ENCODE measurements at regions not wholly inside any gene's neighbourhood (a gene's known extent, or its start where the extent isn't known, plus 50 kb on each side); places are given as distances from the start of the nearest gene placed in this dataset.

GRCh38 chr2:30040147-30040546 lies 106.7 kb upstream of the YPEL5 start:
- Histone ChIP-seq H3K36me3 (ENCODE audit: low read depth) (no peaks in the 10 kb centered on the region), H3K9me2 (ENCODE audit: insufficient read depth) (no peaks in the 10 kb centered on the region), H3K9me3 (ENCODE audit: insufficient read depth, low read depth) (no peaks in the 10 kb centered on the region), H3K4me2 (no peak overlapping the region), H3F3A (ENCODE audit: insufficient read depth, low read depth) (no peaks in the 10 kb centered on the region), H3K27me3 (ENCODE audit: insufficient read depth, low read depth) (peaks cover 41% of the 10 kb centered on the region), H3K79me2 (ENCODE audit: low read depth) (no peaks in the 10 kb centered on the region), H2AFZ (no peak overlapping the region), H3K4me1 (replicated peaks; ENCODE audit: insufficient read depth) (no peaks in the 10 kb centered on the region), H3K27ac (no peak overlapping the region), H4K20me1 (ENCODE audit: insufficient read depth) (no peaks in the 10 kb centered on the region), H3K4me3 (no peak overlapping the region)
- ChIA-PET POLR2A (ENCODE audit: unreplicated experiment) (no interaction called here), CTCF (no interaction called here)
- DNase-seq = no peak
- BruUV-seq (replicated peaks) = no TSS peak
- TF ChIP-seq CTCF (conservative IDR thresholded peaks at IDR 0.05) (no peak), EZH2 (IDR thresholded peaks at IDR 0.05; ENCODE audit: low read depth) (no peak)
- intact Hi-C loops (cut with micrococcal nuclease; ENCODE audit: unreplicated experiment) = no loop called here

- ChIA-PET POLR2A (ENCODE audit: unreplicated experiment) (no interaction called here), CTCF (no interaction called here)
- no peaks in the 10 kb centered on the region for H3K9me2 ChIP-seq (ENCODE audit: insufficient read depth)
- DNase-seq = no peak
- H2AFZ ChIP-seq = no peak overlapping the region
- BruUV-seq (replicated peaks) = no TSS peak
- no peaks in the 10 kb centered on the region for H3K79me2 ChIP-seq (ENCODE audit: low read depth)
- no peak for TF ChIP-seq EZH2 (IDR thresholded peaks at IDR 0.05; ENCODE audit: low read depth)
- TF ChIP-seq CTCF (conservative IDR thresholded peaks at IDR 0.05) = no peak
- H3K4me1 ChIP-seq (replicated peaks; ENCODE audit: insufficient read depth) = no peaks in the 10 kb centered on the region
- H3F3A ChIP-seq (ENCODE audit: insufficient read depth, low read depth) = no peaks in the 10 kb centered on the region
- no peak overlapping the region for H3K27ac ChIP-seq
- no peaks in the 10 kb centered on the region for H3K9me3 ChIP-seq (ENCODE audit: insufficient read depth, low read depth)
- intact Hi-C loops (cut with micrococcal nuclease; ENCODE audit: unreplicated experiment) = no loop called here
- H3K36me3 ChIP-seq (ENCODE audit: low read depth) = no peaks in the 10 kb centered on the region
- H3K27me3 ChIP-seq (ENCODE audit: insufficient read depth, low read depth) = peaks cover 45% of the 10 kb centered on the region
- no peak overlapping the region for H3K4me2 ChIP-seq
- no peak overlapping the region for H3K4me3 ChIP-seq
- H4K20me1 ChIP-seq (ENCODE audit: insufficient read depth) = no peaks in the 10 kb centered on the region
These were observed 104.9 kb upstream of the YPEL5 start for GRCh38 chr2:30041884-30042283.

DNA sequence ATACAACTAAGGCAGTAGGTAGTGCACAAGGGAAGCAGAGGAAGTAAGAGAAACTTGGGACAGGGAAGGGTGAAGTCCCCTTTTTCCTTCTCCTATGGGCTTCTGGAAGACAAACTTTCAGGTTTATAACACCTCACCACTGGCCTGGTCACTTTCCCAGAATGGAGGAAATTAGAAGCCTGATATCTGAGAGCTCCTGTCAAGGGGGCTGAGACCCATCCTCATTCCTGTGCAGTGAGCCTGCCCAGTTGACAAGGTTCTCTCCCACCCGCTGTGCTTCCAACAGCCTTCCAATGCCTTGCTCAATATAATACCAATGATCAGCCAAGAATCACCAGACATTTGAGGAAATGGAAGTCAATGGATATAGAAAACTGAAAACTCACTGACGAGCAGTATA lies 100.4 kb upstream of the YPEL5 start:
- H4K20me1 ChIP-seq (ENCODE audit: insufficient read depth) = no peaks in the 10 kb centered on the region
- H3K4me2 ChIP-seq = no peak overlapping the region
- POLR2A ChIA-PET (ENCODE audit: unreplicated experiment) = no interaction called here
- H3K27ac ChIP-seq = no peak overlapping the region
- H3K79me2 ChIP-seq (ENCODE audit: low read depth) = no peaks in the 10 kb centered on the region
- no peaks in the 10 kb centered on the region for H3K4me1 ChIP-seq (replicated peaks; ENCODE audit: insufficient read depth)
- intact Hi-C loops (cut with micrococcal nuclease; ENCODE audit: unreplicated experiment) = no loop called here
- CTCF ChIA-PET = no interaction called here
- no peak for DNase-seq
- H2AFZ ChIP-seq = no peak overlapping the region
- no peaks in the 10 kb centered on the region for H3K9me3 ChIP-seq (ENCODE audit: insufficient read depth, low read depth)
- no peaks in the 10 kb centered on the region for H3K36me3 ChIP-seq (ENCODE audit: low read depth)
- BruUV-seq (replicated peaks) = no TSS peak
- peaks cover 61% of the 10 kb centered on the region for H3K27me3 ChIP-seq (ENCODE audit: insufficient read depth, low read depth)
- no peak overlapping the region for H3K4me3 ChIP-seq
- TF ChIP-seq EZH2 (IDR thresholded peaks at IDR 0.05; ENCODE audit: low read depth) (no peak), CTCF (conservative IDR thresholded peaks at IDR 0.05) (no peak)
- no peaks in the 10 kb centered on the region for H3F3A ChIP-seq (ENCODE audit: insufficient read depth, low read depth)
- H3K9me2 ChIP-seq (ENCODE audit: insufficient read depth) = no peaks in the 10 kb centered on the region

All from PC-9 (cell line).